Astrocyte (in vitro differentiated cells and primary cell): ENCODE measurements at regions not wholly inside any gene's neighbourhood (a gene's known extent, or its start where the extent isn't known, plus 50 kb on each side); places are given as distances from the start of the nearest gene placed in this dataset.
A peak's percentile ranks its signal among the peaks of the same experiment; 100 is the strongest.

Source experiments
- DNase-seq: peaks from one replicate; pipeline ENCODE4 v3.0.0-alpha.2; 2010; ENCODE audit warnings: low read depth
- FAIRE-seq: peaks from 2 replicates; lab custom pipeline; 2011; peaks lifted over from hg19 to GRCh38; lab: Jason Lieb, UNC
- H2AFZ ChIP-seq: 2 replicates; pipeline ENCODE4 v1.6.0; 2012; ENCODE audit warnings: low read depth, low read length, inconsistent platforms
- H3K27ac ChIP-seq: 2 replicates; pipeline ENCODE4 v1.5.1; 2011; ENCODE audit warnings: low read depth, low read length, inconsistent platforms
- H3K27me3 ChIP-seq: 2 replicates; pipeline ENCODE4 v1.6.0; 2011; ENCODE audit warnings: low read length, inconsistent platforms; ENCODE audit not compliant: insufficient read depth
- H3K36me3 ChIP-seq: 2 replicates; pipeline ENCODE4 v1.5.1; 2011; ENCODE audit warnings: low read length, inconsistent platforms; ENCODE audit not compliant: insufficient read depth
- H3K4me1 ChIP-seq: 2 replicates; pipeline ENCODE4 v1.5.1; 2011; ENCODE audit warnings: low read length, inconsistent platforms; ENCODE audit not compliant: insufficient read depth
- H3K4me2 ChIP-seq: 2 replicates; pipeline ENCODE4 v1.6.0; 2012; ENCODE audit warnings: low read length, inconsistent platforms
- H3K4me3 ChIP-seq: 2 replicates; pipeline ENCODE4 v1.5.1; 2011; ENCODE audit warnings: low read depth, mild to moderate bottlenecking, low read length, inconsistent platforms; ENCODE audit not compliant: insufficient read depth
- H3K79me2 ChIP-seq: 2 replicates; pipeline ENCODE4 v1.6.0; 2012; ENCODE audit warnings: mild to moderate bottlenecking, low read length, inconsistent platforms; ENCODE audit not compliant: insufficient read depth
- H3K9ac ChIP-seq: 2 replicates; pipeline ENCODE4 v1.6.0; 2012; ENCODE audit warnings: mild to moderate bottlenecking, low read length, inconsistent platforms
- H3K9me3 ChIP-seq: 2 replicates; pipeline ENCODE4 v1.5.1; 2012; ENCODE audit warnings: low read depth, mild to moderate bottlenecking, low read length, inconsistent platforms; ENCODE audit not compliant: insufficient read depth
- H4K20me1 ChIP-seq: 2 replicates; pipeline ENCODE4 v1.6.0; 2012; ENCODE audit warnings: low read length, inconsistent platforms; ENCODE audit not compliant: insufficient read depth
- H3K27ac Mint-ChIP-seq: one replicate; pipeline ENCODE4 v1.8.0; 2021; ENCODE audit warnings: mild to moderate bottlenecking, mixed read lengths; ENCODE audit not compliant: unreplicated experiment
- H3K27me3 Mint-ChIP-seq: one replicate; pipeline ENCODE4 v1.8.0; 2021; ENCODE audit warnings: low read depth, mixed read lengths; ENCODE audit not compliant: unreplicated experiment
- H3K36me3 Mint-ChIP-seq: one replicate; pipeline ENCODE4 v1.8.0; 2021; ENCODE audit warnings: low read depth, mixed read lengths; ENCODE audit not compliant: unreplicated experiment
- H3K4me1 Mint-ChIP-seq: one replicate; pipeline ENCODE4 v1.8.0; 2021; ENCODE audit warnings: low read depth, mixed read lengths; ENCODE audit not compliant: unreplicated experiment
- H3K4me3 Mint-ChIP-seq: one replicate; pipeline ENCODE4 v1.8.0; 2021; ENCODE audit warnings: mild to moderate bottlenecking, moderate library complexity, mixed read lengths; ENCODE audit not compliant: unreplicated experiment
- H3K9me3 Mint-ChIP-seq: one replicate; pipeline ENCODE4 v1.8.0; 2021; ENCODE audit warnings: mild to moderate bottlenecking, mixed read lengths; ENCODE audit not compliant: unreplicated experiment
- CTCF ChIP-seq: IDR thresholded peaks from 2 replicates; pipeline ENCODE4 v1.5.1; 2011; ENCODE audit warnings: low read depth, mild to moderate bottlenecking, inconsistent platforms, low read length, moderate library complexity; ENCODE audit not compliant: insufficient read depth
- EZH2 ChIP-seq: IDR thresholded peaks from 2 replicates; pipeline ENCODE4 v1.6.1; 2012; ENCODE audit warnings: mild to moderate bottlenecking, low read length, inconsistent platforms; ENCODE audit not compliant: insufficient read depth

DNA sequence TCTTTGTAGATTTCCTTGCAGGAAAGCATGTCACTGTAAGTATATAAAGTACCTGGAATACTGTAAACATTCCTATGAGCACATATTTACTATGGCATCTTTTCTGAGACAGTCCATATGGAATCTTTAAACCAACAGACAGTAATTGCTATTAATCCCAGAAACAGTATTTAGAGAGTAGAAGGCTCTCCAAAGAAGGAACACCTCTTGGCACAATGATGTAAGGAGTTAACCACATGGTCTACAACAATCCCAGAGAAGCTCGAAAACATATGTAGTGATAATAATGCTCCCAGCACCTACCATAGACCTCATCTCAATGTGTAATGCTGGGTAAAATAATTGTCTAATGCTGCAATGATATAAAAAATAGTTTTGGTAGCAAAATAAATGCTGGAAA lies 95.8 kb upstream of the IL12A start:
- Mint-ChIP-seq H3K27ac (no peak overlapping the region), H3K4me1 (peaks cover 21% of the 10 kb centered on the region), H3K27me3 (no peaks in the 10 kb centered on the region), H3K4me3 (no peak overlapping the region), H3K9me3 (no peaks in the 10 kb centered on the region), H3K36me3 (peaks cover 28% of the 10 kb centered on the region)
- H3K4me3 ChIP-seq = no peak overlapping the region
- H4K20me1 ChIP-seq = peaks cover 4% of the 10 kb centered on the region
- H3K27ac ChIP-seq = no peak overlapping the region
- H3K79me2 ChIP-seq = peaks cover 16% of the 10 kb centered on the region
- H3K9ac ChIP-seq = no peak overlapping the region
- H3K27me3 ChIP-seq = no peaks in the 10 kb centered on the region
- TF ChIP-seq EZH2 = no peak
- no peak for TF ChIP-seq CTCF
- no peaks in the 10 kb centered on the region for H3K9me3 ChIP-seq
- peaks cover 15% of the 10 kb centered on the region for H3K4me1 ChIP-seq
- FAIRE-seq = peak; percentile 34
- peaks cover 28% of the 10 kb centered on the region for H3K36me3 ChIP-seq
- no peak for DNase-seq
- H3K4me2 ChIP-seq = no peak overlapping the region
- H2AFZ ChIP-seq = no peak overlapping the region

GRCh38 chr3:159894386-159894785 lies 94.2 kb upstream of the IL12A start:
- no peak overlapping the region for H3K27ac Mint-ChIP-seq
- FAIRE-seq (no peak), DNase-seq (no peak)
- H3K36me3 Mint-ChIP-seq = peaks cover 32% of the 10 kb centered on the region
- no peak overlapping the region for H3K4me3 Mint-ChIP-seq
- Histone ChIP-seq H3K4me2 (no peak overlapping the region), H2AFZ (no peak overlapping the region), H3K9ac (no peak overlapping the region), H3K9me3 (no peaks in the 10 kb centered on the region), H3K4me1 (peaks cover 26% of the 10 kb centered on the region), H3K79me2 (peaks cover 6% of the 10 kb centered on the region), H3K27ac (no peak overlapping the region), H3K4me3 (no peak overlapping the region), H4K20me1 (no peaks in the 10 kb centered on the region), H3K27me3 (no peaks in the 10 kb centered on the region), H3K36me3 (peaks cover 24% of the 10 kb centered on the region)
- TF ChIP-seq CTCF = no peak
- no peak for TF ChIP-seq EZH2
- peaks cover 35% of the 10 kb centered on the region for H3K4me1 Mint-ChIP-seq
- H3K27me3 Mint-ChIP-seq = no peaks in the 10 kb centered on the region
- H3K9me3 Mint-ChIP-seq = no peaks in the 10 kb centered on the region

DNA sequence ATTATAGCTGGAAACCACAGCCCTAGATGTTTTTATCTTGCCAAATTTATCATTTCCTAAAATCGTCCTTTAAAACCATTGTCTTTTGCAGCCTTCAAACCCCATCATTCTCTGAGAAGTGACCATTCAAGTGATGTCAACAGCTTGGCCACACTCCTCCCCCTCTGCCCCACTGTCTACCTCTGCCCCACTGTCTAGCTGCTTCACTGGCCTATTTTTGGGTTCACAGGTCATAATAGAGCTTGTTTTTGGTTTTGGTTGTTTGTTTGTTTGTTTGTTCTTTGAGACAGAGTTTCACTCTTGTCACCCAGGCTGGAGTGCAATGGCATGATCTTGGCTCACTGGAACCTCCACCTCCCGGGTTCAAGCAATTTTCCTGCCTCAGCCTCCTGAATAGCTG lies 93.2 kb upstream of the IL12A start:
- Histone ChIP-seq H3K27ac (no peak overlapping the region), H3K4me3 (no peak overlapping the region), H3K79me2 (peaks cover 4% of the 10 kb centered on the region), H3K4me2 (no peak overlapping the region), H2AFZ (no peak overlapping the region), H3K9me3 (no peaks in the 10 kb centered on the region), H3K9ac (no peak overlapping the region), H3K36me3 (peaks cover 24% of the 10 kb centered on the region), H3K27me3 (no peaks in the 10 kb centered on the region), H4K20me1 (no peaks in the 10 kb centered on the region), H3K4me1 (peaks cover 26% of the 10 kb centered on the region)
- Mint-ChIP-seq H3K27me3 (no peaks in the 10 kb centered on the region), H3K27ac (no peak overlapping the region), H3K9me3 (no peaks in the 10 kb centered on the region), H3K4me3 (no peak overlapping the region), H3K4me1 (peaks cover 39% of the 10 kb centered on the region), H3K36me3 (peaks cover 38% of the 10 kb centered on the region)
- DNase-seq (no peak), FAIRE-seq (no peak)
- no peak for TF ChIP-seq CTCF
- no peak for TF ChIP-seq EZH2
